ENCODE measurements at regions not wholly inside any gene's neighbourhood (a gene's known extent, or its start where the extent isn't known, plus 50 kb on each side); places are given as distances from the start of the nearest gene placed in this dataset.

GRCh38 chr1:72745413-72745812 lies 463.1 kb upstream of the NEGR1 start:
- TF ChIP-seq ARNTL (CRISPR knock-in tag; IDR thresholded peaks at IDR 0.05; ENCODE audit: borderline replicate concordance, low read depth) (no peak), PATZ1 (CRISPR knock-in tag; IDR thresholded peaks at IDR 0.05; ENCODE audit: borderline replicate concordance) (no peak), RARB (CRISPR knock-in tag; IDR thresholded peaks at IDR 0.05) (no peak), CSRNP3 (CRISPR knock-in tag; IDR thresholded peaks at IDR 0.05) (no peak), POU6F1 (CRISPR knock-in tag; IDR thresholded peaks at IDR 0.05; ENCODE audit: borderline replicate concordance, low read depth) (no peak), ISL1 (CRISPR knock-in tag; IDR thresholded peaks at IDR 0.05) (no peak), CREB5 (CRISPR knock-in tag; IDR thresholded peaks at IDR 0.05; ENCODE audit: low read depth) (no peak), TCF4 (CRISPR knock-in tag; IDR thresholded peaks at IDR 0.05; ENCODE audit: borderline replicate concordance) (no peak), ZFP30 (CRISPR knock-in tag; IDR thresholded peaks at IDR 0.05) (no peak), ZNF565 (CRISPR knock-in tag; conservative IDR thresholded peaks at IDR 0.05; ENCODE audit: low read depth) (no peak), TOX (CRISPR knock-in tag; IDR thresholded peaks at IDR 0.05; ENCODE audit: borderline replicate concordance) (no peak), ESRRG (CRISPR knock-in tag; IDR thresholded peaks at IDR 0.05) (no peak), GLIS3 (CRISPR knock-in tag; IDR thresholded peaks at IDR 0.05) (no peak)
- ATAC-seq = no peak

GRCh38 chr1:72734415-72734814 lies 452.1 kb upstream of the NEGR1 start:
- no peak for ATAC-seq
- no peak for TF ChIP-seq GLIS3 (CRISPR knock-in tag; IDR thresholded peaks at IDR 0.05)
- TF ChIP-seq PPARA (CRISPR knock-in tag; IDR thresholded peaks at IDR 0.05; ENCODE audit: borderline replicate concordance) = no peak
- TF ChIP-seq CSDC2 (CRISPR knock-in tag; IDR thresholded peaks at IDR 0.05) = no peak
- TF ChIP-seq ZFP30 (CRISPR knock-in tag; IDR thresholded peaks at IDR 0.05) = no peak
- TF ChIP-seq OSR1 (CRISPR knock-in tag; IDR thresholded peaks at IDR 0.05) = no peak
- no peak for TF ChIP-seq ESRRG (CRISPR knock-in tag; IDR thresholded peaks at IDR 0.05)
- TF ChIP-seq POU6F1 (CRISPR knock-in tag; IDR thresholded peaks at IDR 0.05; ENCODE audit: borderline replicate concordance, low read depth) = no peak
- TF ChIP-seq SNAI2 (CRISPR knock-in tag; IDR thresholded peaks at IDR 0.05) = no peak
- no peak for TF ChIP-seq ZNF70 (CRISPR knock-in tag; IDR thresholded peaks at IDR 0.05)
- no peak for TF ChIP-seq CSRNP3 (CRISPR knock-in tag; IDR thresholded peaks at IDR 0.05)
- TF ChIP-seq ZFP3 (CRISPR knock-in tag; IDR thresholded peaks at IDR 0.05) = no peak
- no peak for TF ChIP-seq ISL1 (CRISPR knock-in tag; IDR thresholded peaks at IDR 0.05)
- TF ChIP-seq TCF4 (CRISPR knock-in tag; IDR thresholded peaks at IDR 0.05; ENCODE audit: borderline replicate concordance) = no peak
- TF ChIP-seq CREB5 (CRISPR knock-in tag; IDR thresholded peaks at IDR 0.05; ENCODE audit: low read depth) = no peak
- no peak for TF ChIP-seq PATZ1 (CRISPR knock-in tag; IDR thresholded peaks at IDR 0.05; ENCODE audit: borderline replicate concordance)
